IPS-18c (cell line): ENCODE measurements at regions not wholly inside any gene's neighbourhood (a gene's known extent, or its start where the extent isn't known, plus 50 kb on each side); places are given as distances from the start of the nearest gene placed in this dataset.

ENCODE experiments used
- H3K4me3 ChIP-seq: 2 replicates; pipeline ENCODE4 v1.7.0; 2013; ENCODE audit warnings: low read depth, mild to moderate bottlenecking, low read length, moderate library complexity; ENCODE audit not compliant: insufficient read depth
- H3K9me3 ChIP-seq: one replicate; pipeline ENCODE4 v1.6.1; 2013; ENCODE audit warnings: mild to moderate bottlenecking, low read length, moderate library complexity; ENCODE audit not compliant: control insufficient read depth, insufficient read depth

- H3K9me3 ChIP-seq: no peaks in the 10 kb centered on the region
- no peak overlapping the region for H3K4me3 ChIP-seq
These were observed 462.2 kb upstream of the MKI67 start for GRCh38 chr10:128588402-128588801.

DNA sequence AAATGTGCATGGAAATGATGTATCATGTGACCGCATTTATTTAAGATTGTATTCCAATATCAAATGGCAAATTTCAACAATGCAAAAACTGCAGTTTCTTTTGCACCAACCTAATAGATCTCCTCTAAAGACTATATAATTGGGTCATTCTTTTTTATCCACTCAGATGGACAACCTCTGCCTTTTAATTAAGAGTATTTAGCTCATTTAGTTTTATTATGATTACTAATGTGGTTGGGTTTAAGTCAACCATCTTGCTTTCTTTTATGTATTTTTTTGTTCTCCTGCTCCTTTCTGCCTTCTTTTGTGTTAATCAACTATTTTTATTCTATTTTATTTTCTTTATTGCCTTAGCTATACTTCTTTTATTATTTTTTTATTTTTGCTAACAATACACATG is 468.5 kb upstream of the MKI67 start:
- Histone ChIP-seq H3K4me3 (no peak overlapping the region), H3K9me3 (no peaks in the 10 kb centered on the region)

DNA sequence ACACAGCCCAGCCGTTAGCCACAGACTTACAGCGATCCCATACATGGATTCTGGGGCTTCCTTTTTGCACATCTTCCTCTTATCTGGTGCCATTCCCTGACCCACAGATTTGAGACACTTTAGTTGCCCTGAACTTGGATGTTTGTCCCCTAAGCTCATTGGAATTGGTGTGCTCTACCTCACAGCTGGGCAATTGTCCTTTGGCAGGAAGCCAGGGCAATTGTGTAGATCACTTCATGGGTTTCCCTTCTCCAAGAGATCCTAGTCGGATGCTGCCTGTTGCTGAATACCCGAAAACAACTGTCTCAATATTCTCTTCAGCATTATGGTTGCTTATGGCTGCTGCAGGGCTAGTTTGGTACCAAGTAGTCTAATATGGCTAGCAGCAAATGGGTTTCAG is 470.7 kb upstream of the MKI67 start:
- Histone ChIP-seq H3K4me3 (no peak overlapping the region), H3K9me3 (no peaks in the 10 kb centered on the region)

DNA sequence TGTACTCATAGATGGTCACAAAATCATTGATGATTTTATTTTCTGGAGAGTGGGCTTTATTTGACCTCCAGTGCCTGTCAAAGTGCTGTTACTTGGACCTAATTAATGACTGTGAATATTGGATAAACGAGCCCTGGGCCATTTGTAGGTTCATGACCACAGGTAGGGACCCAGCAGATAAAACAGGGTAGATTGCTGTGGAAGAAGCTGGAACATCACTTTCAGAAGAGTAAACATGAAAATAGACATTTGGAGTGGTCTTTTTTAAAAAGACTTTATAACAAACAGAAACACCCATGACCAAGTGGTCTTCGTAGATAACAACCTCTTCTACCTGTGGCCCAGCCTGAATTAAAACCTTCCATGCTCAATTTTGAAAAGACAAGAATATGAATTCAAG is 472.8 kb upstream of the MKI67 start:
- no peaks in the 10 kb centered on the region for H3K9me3 ChIP-seq
- H3K4me3 ChIP-seq: no peak overlapping the region

DNA sequence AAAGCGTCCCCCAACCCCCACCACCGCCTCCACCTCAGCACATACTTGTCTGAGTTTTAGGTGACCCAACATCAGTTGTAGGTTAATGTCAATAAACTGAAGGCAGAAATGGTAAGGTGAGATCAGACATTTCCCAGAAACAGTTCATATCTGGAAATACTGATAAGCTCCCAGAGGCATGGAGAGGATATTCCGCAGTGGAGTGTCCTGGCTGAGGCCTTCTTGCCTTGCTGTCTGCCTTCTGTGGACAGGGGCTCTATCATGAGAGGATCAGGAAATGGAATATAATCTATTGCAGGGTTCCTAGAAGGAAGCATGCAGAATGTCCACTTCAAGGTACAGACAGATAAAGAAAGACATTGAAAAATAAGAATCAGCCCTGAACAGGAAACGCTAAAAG is 473.3 kb upstream of the MKI67 start:
- Histone ChIP-seq H3K4me3 (no peak overlapping the region), H3K9me3 (no peaks in the 10 kb centered on the region)

DNA sequence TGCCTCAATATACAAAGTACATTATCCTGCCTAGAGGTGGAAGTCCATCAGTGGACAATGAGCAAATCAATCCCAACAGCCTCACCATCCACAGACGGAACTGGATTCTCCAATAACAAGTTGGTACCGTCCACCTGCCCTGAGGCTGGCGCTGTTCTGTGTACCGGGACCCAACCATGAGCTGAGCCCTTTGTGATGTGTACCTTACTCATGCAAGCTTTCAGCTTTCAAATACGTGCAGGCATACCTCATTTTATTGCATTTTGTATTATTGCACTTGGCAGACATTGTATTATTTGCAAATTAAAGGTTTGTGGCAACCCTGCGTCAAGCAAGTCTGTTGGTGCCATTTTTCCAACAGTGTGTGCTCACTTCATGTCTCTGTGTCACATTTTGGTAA is 476.0 kb upstream of the MKI67 start:
- Histone ChIP-seq H3K4me3 (no peak overlapping the region), H3K9me3 (no peaks in the 10 kb centered on the region)

DNA sequence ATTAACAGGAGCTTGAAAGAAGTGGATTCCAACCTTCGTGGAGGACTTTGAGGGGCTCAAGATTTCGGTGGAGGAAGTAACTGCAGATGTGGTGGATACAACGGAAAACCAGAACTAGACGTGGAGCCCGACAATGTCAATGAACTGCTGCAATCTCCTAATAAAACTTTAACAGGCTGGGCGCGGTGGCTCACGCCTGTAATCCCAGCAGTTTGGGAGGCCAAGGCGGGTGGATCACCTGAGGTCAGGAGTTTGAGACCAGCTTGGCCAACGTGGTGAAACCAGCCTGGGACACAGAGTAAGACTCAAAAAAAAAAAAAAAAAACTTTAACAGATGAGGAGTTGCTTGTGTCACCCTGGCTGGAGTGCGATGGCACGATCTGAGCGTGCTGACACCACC is 477.8 kb upstream of the MKI67 start:
- no peak overlapping the region for H3K4me3 ChIP-seq
- no peaks in the 10 kb centered on the region for H3K9me3 ChIP-seq

GRCh38 chr10:128605180-128605579 is 479.0 kb upstream of the MKI67 start:
- H3K9me3 ChIP-seq: no peaks in the 10 kb centered on the region
- H3K4me3 ChIP-seq: no peak overlapping the region

DNA sequence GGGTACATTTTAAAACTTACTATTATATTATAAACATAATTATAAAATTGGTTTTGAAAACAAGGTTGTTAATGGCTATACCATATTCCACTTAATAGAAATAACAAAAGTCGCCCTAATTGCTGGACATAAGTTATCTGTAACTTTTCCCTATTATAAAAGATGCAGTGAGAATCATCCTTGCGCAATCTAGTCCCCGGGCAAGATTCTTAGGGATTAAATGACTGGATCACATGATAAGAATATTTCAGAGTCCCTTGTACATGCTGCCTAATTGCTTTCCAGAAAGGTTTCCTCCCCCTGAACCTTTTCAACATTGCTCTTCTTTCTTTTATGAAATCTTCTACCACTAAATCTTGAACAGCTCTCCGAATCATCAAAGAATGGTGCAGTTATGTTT is 479.8 kb upstream of the MKI67 start:
- Histone ChIP-seq H3K4me3 (no peak overlapping the region), H3K9me3 (no peaks in the 10 kb centered on the region)

- Histone ChIP-seq H3K4me3 (no peak overlapping the region), H3K9me3 (no peaks in the 10 kb centered on the region)
These were observed 482.6 kb upstream of the MKI67 start for GRCh38 chr10:128608791-128609190.

DNA sequence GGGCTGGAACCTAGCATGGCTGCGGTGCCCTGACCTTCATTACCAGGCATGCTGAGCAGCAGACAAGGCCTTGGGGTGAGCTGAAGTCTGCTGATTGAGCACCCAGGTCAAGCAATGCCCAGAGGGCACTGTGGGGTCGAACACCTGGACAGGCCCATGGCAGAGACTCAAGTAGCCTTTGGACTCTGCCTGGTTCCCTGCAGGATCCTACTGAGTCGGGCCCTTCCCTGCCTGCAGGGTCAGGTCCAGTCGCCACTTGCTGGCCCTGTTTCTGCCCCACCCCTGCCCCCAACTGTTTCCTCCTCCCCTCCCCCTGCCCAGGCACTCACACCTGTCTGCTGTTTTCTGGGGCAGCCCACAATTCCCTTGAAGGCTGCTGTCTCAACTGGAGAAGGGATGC is 483.2 kb upstream of the MKI67 start:
- no peak overlapping the region for H3K4me3 ChIP-seq
- no peaks in the 10 kb centered on the region for H3K9me3 ChIP-seq

GRCh38 chr10:128610113-128610512 is 483.9 kb upstream of the MKI67 start:
- no peaks in the 10 kb centered on the region for H3K9me3 ChIP-seq

GRCh38 chr10:128612195-128612594 is 486.0 kb upstream of the MKI67 start:
- H3K4me3 ChIP-seq: no peak overlapping the region
- no peaks in the 10 kb centered on the region for H3K9me3 ChIP-seq

More at GRCh38 chr10:128610113-128610512, 483.9 kb upstream of the MKI67 start:
- no peak overlapping the region for H3K4me3 ChIP-seq

- Histone ChIP-seq H3K4me3 (no peak overlapping the region), H3K9me3 (no peaks in the 10 kb centered on the region)
These were observed 486.4 kb upstream of the MKI67 start for GRCh38 chr10:128612631-128613030.

GRCh38 chr10:128614016-128614605 is 487.9 kb upstream of the MKI67 start:
- Histone ChIP-seq H3K4me3 (no peak overlapping the region), H3K9me3 (no peaks in the 10 kb centered on the region)

DNA sequence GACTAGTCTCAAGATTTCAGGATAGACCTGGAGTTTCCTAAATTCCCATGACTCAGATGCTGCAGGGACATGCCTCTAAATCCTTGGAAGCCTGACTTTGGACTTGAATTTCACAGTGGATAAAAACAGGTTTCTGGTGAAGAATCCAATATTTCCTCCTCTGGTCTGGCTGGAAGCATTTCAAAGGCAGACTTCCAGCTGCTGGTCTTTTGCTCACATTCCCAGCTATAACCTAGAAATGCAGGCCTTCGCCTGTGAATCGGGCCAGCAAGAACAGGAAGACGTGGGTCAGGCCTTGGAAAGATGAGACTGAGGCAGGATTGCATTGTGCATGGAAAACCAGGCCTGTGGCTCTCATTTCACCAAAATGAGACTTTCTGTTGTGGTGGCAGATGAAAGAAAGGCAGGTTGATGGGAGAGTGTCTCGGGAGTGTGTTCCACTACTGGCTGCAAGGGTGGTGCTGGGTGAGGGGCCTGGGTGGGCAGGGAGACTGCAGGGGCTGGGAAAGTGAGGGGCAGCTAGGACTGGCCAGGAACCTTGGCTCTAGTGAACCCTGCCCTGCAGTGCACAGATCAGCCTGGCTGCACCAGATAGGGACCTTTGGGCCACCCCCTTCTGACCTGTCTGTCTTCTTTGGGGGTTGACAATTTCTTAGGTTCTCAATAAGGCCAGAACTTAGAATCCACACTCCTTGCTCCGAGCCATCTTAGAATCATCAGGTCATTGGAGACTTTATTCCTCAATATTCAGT is 488.8 kb upstream of the MKI67 start:
- no peaks in the 10 kb centered on the region for H3K9me3 ChIP-seq
- no peak overlapping the region for H3K4me3 ChIP-seq

DNA sequence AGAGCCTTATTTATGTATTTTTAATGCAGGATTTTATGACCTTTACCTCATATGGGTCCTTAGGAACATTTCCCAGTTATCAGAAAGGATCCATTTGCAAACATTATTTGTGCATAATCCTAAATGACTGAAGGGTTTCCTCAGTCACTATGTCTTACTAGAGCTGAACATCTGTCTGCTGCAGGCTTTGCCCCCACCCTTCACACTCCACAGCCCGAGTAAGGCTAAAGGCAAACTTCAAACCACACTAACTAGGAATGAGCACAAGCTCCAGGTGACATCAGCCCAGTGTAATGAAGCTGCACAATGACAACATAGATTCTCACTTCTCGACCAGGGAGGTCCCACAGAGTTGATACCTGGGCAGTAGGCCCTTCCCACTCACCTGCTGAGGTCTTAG is 491.3 kb upstream of the MKI67 start:
- Histone ChIP-seq H3K4me3 (no peak overlapping the region), H3K9me3 (no peaks in the 10 kb centered on the region)

GRCh38 chr10:128622706-128623105 is 496.5 kb upstream of the MKI67 start:
- Histone ChIP-seq H3K4me3 (no peak overlapping the region), H3K9me3 (peaks cover 5% of the 10 kb centered on the region)

DNA sequence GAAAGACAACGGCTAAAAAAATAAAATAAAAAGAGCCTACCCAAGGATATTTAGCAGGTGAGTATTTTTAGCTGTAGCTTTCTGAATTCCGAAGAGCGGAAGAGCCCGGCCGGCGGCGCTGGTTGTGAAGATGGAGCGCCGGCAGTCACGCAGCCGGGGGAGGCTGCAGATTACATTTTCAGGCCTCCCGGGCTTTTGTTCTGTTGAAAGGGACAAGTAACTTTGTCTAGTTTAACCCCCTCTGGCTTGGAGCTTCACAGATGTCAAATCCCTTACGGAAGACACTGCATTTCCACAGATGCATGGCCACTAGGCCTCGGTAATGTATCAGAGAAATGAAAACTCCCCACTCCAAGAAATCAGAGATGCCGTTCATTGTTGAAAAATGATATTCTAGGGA is 497.6 kb upstream of the MKI67 start:
- Histone ChIP-seq H3K4me3 (no peak overlapping the region), H3K9me3 (peaks cover 5% of the 10 kb centered on the region)
